Dedifferentiated amniotic fluid mesenchymal stem cell (primary cell): ENCODE measurements at regions not wholly inside any gene's neighbourhood (a gene's known extent, or its start where the extent isn't known, plus 50 kb on each side); places are given as distances from the start of the nearest gene placed in this dataset.

ENCODE experiments used
- DNase-seq: peaks from one replicate; pipeline ENCODE4 v3.0.0-alpha.2; 2016; ENCODE audit errors: extremely low spot score

GRCh38 chr6:139647841-139648240 lies 273.4 kb upstream of the CITED2 start:
- no peak for DNase-seq

DNA sequence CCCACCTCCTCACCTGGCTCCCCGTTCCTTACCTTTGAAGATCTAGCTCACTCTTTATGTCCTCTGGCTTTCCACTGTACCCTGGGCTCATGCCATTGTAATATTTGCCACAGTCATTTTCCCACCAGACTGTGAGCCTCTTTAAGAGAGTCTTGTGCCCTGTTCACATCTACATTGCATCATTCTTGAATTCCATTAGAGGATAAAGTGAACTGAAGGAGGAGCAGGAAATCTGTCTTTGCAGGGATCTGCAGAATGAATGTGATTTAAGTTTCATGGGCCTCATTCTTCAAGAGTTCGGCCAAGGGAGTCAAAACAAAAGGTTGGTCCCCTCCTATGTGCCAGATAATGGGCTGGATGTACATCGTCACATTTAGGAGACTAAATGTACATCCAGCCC lies 272.6 kb upstream of the CITED2 start:
- DNase-seq = no peak

DNA sequence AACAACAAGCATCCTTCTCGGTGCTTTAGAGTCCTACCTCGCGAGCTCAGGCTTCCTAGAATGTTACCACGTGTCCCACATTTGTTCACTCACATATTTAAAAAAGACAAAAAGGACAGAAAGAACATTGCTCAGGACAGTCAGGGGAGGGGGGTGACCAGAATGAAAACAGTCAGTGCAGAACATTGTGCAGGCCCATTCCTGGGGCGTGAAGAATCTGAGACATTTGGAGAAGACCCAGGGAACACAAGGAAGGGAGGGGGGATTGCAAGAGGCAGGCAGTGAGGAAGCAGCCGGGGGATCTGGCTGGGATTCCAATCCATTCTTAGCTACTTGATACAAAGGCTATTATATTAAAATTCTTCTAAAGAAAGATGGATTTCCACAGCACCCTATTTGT lies 270.4 kb upstream of the CITED2 start:
- DNase-seq = no peak

GRCh38 chr6:139643986-139644385 lies 269.5 kb upstream of the CITED2 start:
- no peak for DNase-seq

GRCh38 chr6:139642346-139642745 lies 267.9 kb upstream of the CITED2 start:
- DNase-seq = no peak

GRCh38 chr6:139641376-139641775 lies 266.9 kb upstream of the CITED2 start:
- no peak for DNase-seq

- DNase-seq = no peak
Measured at GRCh38 chr6:139640921-139641320, 266.5 kb upstream of the CITED2 start.

GRCh38 chr6:139640448-139640847 lies 266.0 kb upstream of the CITED2 start:
- no peak for DNase-seq

- no peak for DNase-seq
Measured at GRCh38 chr6:139639507-139639906, 265.1 kb upstream of the CITED2 start.

GRCh38 chr6:139638179-139638941 lies 263.9 kb upstream of the CITED2 start:
- DNase-seq = no peak

DNA sequence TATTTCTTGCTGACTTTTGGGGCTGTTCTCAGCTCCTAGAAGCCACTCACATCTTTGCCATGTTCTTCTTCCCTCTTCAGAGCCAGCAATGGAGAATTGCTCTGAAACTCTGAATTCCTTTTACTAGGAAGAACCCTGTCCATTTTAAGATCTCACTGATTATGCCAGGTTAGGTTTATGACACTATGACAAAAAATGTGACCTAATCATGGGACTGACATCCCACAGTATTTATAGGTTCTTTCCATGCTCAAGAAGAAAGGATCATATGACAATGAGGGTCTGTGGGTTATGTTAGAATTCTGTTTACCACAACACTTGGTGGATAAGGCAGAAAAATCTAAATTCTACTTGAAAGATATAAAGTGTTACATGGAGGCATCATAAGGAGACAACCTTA lies 263.3 kb upstream of the CITED2 start:
- no peak for DNase-seq

DNA sequence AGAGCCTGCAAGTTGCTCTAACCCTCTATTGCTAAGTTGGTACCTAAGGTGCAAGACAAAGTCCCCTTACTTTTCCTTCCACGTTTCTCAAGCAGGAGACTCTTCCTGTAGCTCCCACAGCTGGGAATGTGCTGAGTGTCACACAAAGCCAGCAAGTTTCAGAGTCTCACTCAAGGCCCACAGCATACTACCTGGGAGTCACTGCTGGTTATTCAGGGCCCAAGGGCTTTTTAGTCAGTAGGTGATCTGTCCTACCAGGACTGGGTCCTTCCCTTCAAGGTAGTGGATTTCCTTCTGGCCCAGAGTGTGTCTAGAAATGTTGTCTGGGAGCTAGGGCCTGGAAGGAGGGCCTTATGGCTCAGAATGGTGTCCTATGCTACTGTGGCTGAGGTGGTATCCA lies 261.9 kb upstream of the CITED2 start:
- no peak for DNase-seq

DNA sequence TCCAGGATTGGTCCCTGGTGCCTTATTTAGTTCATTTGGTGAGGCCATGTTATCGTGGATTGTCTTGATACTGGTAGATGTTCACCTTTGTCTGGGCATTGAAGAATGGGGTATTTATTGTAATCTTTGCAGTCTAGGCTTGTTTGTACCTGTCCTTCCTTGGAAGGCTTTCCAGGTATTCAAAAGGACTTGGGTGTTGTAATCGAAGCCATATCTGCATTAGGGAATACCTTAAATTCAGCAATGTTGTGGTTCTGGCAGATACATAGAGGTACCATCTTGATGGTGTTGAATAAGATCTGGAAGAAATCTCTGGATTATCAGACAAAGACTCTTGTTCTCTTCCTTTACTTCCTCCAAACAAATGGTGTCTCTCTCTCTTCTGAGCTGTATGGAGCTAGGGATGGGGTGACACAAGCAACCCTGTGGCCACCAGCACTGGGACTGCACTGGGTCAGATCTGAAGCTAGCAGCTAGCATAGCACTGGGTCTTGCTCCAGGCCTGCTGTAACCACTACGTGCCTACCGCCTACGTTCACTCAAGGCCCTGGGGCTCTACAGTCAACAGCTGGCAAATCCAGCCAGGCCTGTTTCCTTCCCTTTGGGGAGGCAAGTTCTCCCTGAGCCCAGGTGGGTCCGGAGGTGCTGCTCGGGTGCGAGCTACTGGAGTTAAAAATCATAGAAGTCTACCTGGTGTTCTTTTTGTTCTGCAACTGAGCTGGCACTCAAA lies 261.1 kb upstream of the CITED2 start:
- no peak for DNase-seq

DNA sequence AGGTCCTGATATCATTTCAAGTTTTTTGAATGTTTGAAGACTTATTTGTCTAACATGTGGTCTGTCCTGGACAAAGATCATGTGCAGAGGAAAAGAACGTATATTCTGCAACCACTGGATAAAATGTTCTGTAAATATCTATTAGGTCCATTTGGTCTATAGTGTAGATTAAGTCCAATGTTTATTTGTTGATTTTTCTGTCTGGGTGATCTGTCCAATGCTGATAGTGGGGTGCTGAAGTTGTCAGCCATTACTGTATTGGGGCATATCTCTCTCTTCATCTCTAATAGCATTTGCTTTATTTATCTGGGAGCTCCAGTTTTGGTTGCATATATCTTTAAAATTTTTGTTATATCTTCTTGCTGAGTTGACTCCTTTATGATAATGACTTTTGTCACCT lies 258.4 kb upstream of the CITED2 start:
- DNase-seq = no peak

DNA sequence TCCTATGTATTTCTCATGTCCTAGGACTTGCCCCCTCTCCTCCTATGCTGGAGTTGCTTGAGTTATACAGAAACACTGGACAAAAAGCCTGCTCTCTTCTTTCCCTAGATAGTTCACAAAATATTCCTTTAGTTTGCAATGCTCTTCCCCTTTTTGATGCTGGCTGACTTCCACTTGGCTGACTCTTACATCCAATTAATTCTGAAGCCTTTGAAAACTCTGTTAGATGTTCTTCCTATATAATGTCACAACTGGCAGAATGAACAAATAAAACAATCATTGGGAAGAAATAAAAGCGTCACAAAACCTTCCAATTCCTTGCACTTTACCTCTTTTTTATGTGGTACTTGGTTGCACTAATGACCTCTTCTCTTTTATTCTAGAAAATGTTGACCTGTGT lies 253.8 kb upstream of the CITED2 start:
- no peak for DNase-seq

DNA sequence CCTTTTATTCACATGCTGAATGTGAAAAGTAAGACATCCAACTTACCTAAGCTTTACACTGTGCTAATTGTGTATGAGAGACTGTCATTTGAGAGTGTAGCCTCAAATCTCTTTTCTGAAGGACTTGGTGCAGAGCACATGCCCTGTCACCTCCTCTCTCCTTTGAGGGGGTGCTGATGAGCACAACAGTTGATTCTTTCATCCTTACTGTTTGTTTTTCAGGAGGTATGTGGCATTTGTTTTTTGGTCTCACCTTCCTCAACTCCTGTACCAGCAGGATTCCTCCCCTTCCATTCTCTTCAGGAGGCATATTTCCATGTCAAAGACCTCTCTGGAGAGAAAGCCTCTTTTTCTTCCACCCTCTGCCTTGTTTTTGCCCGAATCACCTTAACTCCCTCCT lies 252.6 kb upstream of the CITED2 start:
- no peak for DNase-seq

GRCh38 chr6:139625998-139626975 lies 251.8 kb upstream of the CITED2 start:
- no peak for DNase-seq

DNA sequence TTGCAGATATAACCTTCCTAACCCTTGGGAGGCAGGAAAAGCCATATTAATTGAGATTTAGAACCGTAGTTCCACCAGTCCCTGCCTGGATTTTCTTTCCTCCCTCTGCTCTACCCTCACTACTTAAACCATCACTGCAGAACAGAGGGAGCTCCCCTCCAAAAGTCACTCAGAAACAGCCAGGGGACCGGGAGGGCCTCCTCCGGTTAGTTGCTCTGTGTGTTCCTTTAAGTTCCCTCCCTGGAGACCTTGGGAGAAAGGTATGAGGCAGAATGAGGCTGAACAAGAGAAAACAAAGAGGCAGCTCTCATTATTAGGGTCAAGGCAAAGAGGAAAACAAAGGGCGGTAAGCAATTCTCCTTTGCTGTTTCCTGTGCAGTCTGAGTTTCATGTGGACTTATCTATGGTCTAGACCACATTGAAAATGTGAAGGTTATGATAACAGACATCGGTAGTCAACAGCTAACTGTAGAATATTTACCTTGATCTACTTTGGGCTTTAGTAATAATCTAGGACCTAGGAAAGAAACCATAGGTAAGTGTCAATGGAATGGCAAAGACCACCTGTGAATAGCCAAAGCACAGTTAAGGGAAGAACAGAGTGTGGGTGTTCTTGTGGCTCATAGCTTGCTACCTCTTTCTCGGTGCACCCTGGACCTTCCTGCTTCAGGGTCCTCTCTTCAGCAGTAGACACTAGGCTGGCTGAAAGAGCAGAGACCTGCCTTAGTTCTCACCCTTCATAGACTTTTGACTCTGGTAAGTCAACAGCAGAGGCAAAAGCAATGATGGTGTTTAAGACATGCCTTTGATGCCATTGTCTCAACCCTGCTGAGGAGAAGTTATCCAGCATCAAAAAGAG lies 250.9 kb upstream of the CITED2 start:
- DNase-seq = no peak

GRCh38 chr6:139623372-139623771 lies 248.9 kb upstream of the CITED2 start:
- DNase-seq = no peak

GRCh38 chr6:139613496-139613895 lies 239.0 kb upstream of the CITED2 start:
- no peak for DNase-seq

- no peak for DNase-seq
Measured at GRCh38 chr6:139612135-139612465, 237.7 kb upstream of the CITED2 start.
